IPS-NIHi11 (cell line): ENCODE measurements at regions not wholly inside any gene's neighbourhood (a gene's known extent, or its start where the extent isn't known, plus 50 kb on each side); places are given as distances from the start of the nearest gene placed in this dataset.
"Not testable (repeated sequence)": the region's sequence is repeated elsewhere in the genome, so short reads cannot be mapped to it uniquely, and the experiment has no call there.

ENCODE experiments used
- DNase-seq: peaks from one replicate; pipeline ENCODE4 v3.0.0; 2012; ENCODE audit warnings: mixed read lengths, low spot score

DNA sequence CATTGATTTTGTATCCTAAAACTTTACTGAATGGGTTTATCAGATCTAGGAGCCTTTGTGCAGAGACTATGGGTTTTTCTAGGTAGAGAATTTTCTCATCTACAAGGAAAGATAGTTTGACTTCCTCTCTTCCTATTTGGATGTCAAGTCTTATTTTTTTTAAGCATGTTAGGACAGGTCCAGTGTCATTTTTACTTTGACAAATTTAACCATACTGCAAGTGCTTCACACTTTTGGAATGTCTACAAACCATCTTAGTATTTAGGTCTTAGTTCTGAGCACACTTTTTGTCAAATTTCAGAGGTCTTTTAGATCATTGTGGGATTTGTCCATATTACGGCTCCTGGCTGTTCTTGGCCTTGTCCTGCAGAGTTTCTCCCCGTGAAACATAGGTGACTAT lies 715.2 kb upstream of the RAG2 start:
- no peak for DNase-seq

DNA sequence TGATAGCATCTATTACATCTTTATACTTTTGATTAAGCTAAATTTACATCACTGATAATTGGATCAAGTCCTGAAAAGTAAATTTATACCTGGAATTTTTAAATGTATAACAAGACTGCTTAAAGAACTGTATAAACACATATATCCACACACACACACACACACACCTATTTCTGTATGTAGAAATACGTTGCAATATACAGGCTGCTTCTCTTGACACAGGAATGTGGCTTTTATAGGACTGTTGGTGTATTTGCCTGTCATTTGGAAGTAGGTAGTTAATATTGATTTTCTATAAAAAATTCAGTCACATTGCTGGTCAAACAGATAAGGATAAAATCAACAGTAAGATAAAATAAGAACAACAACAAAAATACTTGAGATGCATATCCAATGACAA lies 708.5 kb upstream of the RAG2 start:
- no peak for DNase-seq

DNA sequence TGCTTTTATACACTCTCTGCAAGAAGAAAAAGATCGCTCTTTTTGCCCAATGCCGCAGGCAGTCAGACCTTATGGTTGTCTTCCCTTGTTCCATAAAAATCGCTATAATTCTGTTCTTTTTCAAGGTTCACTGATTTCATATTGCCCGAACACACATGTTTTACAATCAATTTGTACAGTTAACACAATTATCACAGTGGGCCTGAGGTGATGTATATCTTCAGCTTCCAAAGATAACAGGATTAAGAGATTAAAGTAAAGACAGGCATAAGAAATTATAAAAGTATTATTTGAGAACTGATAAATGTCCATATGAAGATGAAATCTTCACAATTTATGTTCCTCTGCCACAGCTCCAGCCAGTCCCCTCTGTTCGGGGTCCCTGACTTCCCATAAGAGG lies 703.4 kb upstream of the RAG2 start:
- DNase-seq, result not testable (repeated sequence)

DNA sequence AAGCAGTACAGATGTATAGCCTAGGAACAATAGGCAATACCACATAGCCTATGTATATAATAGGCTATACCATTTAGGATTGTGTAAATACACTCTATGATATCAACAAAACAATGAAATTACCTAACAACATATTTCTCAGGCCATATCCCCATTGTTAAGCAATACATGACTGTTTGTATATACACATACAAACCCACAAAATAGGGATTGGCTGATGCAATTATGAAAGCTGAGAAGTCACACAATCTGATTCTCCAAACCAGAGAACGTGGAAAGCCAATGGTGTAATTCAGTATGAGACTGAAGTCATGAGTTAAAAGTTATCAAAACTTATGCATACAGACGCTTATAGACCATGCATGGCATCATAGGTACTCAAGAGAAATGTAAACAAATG lies 700.1 kb upstream of the RAG2 start:
- no peak for DNase-seq

DNA sequence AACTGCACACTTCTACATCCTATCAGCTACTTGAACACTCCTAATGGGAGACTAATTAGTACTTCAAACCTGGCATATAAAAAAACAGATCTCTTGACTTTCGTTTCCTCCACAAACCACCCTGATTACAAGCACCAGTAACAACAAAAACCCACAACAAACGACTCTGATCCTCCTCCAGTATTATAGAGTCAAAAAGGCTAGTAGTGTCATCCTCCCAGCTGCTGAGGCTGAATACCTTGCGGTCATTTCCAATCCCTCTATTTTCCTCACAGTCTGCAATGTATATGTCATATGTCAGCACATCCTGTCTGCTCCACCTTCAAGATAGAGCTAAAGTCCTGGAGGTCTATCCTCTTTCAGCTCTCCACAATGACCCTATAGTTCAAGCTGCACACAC lies 688.9 kb upstream of the RAG2 start:
- no peak for DNase-seq

DNA sequence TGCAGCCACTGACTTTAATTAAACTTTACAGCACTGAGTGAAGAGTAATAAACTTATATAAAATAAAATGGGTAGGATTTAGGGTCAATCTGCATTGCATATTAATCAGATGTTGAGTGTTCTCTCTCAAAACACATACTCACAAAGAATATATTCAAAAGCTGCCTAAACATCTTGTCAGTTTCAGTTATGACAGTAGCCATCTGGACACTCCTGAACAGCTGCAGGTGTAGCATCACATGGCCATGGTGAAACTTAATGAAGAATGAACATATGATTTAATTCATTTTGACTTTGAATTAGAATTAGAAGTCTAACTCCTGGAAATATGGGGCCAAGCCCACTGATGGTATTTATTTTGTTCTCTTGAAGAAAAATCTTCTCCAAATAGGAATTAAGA lies 684.3 kb upstream of the RAG2 start:
- DNase-seq, result no peak

DNA sequence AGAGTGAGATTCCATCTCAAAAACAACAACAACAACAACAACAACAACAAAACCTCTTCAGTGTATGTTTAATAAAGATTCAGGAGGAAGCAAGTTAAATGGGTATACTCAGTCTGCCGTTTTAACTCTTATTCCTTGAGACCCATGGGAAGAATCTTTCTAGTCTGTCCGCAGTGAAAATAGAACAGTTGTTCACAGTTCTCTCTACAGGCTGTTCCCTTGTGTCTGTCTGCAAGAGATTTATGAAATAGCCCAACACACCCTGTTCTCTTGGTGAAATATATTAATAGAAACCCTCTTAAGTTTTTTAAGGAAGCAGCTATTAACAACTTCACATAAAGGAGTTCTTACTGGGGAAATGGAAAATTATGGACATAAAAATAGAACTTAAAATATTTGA lies 682.2 kb upstream of the RAG2 start:
- DNase-seq, result no peak

DNA sequence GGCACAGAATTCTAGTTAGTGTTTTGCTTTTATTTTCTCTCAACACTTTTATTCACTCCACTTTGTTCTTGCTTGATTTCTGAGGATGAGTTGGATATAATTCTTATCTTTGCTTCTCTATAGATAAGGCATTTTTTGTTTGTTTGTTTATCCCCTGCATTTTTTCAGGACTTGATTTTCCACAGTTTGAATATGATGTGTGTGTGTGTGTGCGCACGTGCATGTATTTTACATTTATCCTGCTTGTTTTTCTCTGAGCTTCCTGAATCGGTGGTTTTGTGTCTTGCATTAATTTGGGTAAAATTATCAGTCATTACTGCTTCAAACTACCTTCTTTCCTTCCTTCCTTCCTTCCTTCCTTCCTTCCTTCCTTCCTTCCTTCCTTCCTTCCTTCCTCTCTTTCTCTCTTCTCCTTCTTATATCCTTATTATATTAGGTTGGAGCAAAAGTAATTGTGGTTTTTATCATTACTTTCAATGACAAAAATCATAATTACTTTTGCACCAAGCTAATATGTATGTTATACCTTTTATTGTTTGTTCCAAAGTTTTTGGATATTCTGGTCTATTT lies 679.9 kb upstream of the RAG2 start:
- DNase-seq, result no peak

DNA sequence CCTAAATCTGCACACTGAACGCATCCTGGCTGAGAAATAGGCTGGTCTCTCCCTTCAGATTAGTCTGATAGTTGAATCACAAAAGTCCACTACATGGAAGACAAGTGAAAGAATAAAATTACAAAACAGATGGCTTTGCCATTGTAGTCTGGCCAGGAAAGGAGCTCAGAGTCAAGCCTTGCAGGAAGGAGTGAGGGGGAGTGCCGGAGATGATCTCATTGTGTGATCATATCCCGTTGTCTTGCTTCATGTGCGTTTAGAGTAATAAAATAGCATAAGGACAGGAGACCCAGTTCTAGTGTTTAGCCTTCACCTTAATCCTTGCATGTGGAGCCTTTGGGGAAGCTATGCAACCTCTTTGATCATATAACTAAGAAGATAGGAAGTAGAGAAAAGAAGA lies 666.7 kb upstream of the RAG2 start:
- DNase-seq, result no peak

DNA sequence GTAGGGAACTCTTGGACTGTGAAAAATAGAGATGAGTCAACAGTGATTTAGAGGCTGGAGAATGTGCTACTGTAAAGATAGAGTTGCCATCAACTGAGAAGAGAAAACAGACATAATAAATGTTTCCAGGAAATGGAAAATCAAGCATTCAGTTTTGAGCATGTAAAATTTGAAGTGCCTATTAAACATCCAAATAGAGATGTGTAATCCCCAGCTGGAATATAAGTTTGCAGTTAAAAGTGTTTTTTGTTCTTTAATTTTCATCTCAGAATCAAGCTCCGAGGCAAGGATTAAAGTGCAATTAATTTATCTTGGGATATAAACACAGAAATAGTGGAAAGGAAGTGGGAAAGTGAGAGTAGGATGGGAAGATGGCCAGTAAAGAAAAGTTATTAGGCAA lies 666.0 kb upstream of the RAG2 start:
- DNase-seq, result no peak

DNA sequence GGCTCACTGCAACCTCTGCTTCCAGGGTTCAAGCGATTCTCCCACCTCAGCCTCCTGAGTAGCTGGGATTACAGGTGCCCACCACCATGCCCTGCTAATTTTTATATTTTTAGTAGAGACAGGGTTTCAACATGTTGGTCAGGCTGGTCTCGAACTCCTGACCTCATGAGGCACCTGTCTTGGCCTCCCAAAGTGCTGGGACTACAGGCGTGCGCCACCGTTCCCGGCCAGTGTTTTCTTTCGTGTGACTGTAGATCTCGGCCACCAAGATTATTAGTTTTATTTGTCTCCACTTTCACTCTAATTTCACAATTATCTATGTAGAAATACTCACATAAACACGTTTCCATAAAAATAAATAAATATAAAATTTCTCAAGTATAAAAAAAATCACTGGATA lies 665.4 kb upstream of the RAG2 start:
- not testable (repeated sequence) for DNase-seq

DNA sequence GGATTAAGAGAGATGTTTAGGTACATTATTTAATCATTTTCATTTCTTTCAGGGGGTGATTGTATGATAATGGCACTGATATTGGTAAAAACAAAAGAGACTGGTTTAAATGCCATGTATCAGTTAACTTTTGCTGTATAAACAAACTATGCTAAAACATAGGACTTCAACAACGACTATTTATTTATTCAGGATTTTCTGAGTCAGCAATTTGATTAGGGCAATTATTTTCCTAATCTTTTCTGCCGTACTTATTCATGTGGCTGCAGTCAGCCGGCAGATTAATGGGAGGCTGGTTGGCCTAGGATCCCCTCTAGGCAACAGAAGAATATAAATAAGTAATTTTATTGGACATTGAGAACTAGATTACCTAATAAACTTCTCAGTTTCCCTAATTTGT lies 661.7 kb upstream of the RAG2 start:
- DNase-seq, result no peak

DNA sequence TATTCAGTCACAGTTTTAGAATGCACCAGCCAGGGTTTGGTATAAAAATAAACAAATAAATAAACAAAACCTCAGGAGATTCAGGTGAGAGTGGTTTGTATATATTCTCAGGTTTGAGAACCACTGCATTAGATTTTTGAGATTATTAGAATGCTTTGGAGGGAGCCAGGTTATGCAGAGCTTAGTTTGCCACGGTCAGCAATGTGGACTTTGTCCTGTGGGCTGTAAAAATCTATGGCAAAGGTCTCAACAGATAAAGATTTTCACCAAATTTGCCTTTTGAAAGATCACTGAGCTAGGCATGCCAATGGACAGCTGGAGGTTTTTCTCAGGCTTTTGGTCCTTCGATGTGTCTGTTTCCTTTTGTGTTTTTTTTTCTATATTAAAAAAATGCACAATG lies 650.1 kb upstream of the RAG2 start:
- no peak for DNase-seq

DNA sequence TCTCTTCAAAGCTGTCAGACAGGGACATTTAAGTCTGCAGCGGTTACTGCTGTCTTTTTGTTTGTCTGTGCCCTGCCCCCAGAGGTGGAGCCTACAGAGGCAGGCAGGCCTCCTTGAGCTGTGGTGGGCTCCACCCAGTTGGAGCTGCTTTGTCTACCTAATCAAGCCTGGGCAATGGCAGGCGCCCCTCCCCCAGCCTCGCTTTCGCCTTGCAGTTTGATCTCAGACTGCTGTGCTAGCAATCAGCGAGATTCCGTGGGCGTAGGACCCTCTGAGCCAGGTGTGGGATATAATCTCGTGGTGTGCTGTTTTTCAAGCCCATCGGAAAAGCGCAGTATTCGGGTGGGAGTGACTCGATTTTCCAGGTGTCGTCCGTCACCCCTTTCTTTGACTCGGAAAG lies 648.1 kb upstream of the RAG2 start:
- not testable (repeated sequence) for DNase-seq

DNA sequence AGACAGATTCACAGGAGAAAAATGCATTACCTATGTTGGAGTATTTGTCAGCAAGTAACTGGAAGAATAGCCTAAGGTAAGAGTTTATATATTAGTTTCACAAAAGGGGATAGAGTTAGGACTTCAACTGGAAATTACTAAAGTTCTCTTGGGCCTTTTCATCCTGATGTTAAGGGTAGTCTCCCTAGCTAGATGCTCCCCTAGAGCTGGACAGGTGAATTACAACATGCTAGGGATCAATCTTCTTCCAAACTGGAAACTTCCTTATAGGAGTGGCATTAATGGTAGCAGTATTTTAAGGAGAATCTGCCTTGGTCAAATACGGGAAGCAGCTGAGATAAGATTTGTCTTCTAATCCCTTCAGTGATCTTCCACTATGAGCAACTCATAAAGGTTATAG lies 632.8 kb upstream of the RAG2 start:
- peak; percentile 8 for DNase-seq

DNA sequence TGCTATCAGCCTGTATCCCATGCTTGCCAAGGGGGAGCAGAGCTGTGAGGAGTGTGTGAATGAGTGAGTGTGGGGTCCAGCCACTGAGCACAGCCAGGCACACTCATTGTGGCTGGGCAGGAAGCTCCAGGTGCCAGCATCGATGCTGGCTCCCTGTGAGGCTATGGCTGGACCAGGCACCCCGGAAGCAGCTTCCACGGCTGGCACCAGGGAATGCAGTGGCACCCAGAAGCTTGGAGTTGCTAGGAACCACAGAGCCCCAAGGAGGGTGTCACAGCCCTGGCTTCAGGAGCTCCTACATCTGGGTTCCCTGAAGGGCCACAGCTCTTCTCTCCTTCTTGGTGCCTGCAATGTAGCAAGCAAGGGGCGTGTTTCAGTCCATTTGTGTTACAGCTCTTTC lies 625.9 kb upstream of the RAG2 start:
- no peak for DNase-seq

DNA sequence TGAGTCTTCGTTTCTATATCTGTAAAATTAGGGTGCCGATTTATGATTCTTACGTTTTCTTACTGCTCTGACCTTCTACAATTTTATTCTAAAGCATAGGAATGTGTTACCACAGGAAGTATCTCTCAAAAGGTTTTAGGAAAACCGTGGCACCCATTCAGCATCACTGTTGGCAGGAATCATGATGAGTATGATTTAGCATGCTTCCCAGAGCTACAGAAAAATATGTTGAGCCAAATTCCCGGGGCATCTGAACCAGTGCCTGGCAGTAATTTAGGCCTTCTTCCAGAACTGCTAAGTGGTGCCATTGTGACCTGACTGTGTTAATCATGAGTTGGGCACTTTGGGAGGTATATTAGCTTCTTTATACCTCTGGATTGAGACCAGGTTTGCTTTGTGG lies 605.0 kb upstream of the RAG2 start:
- DNase-seq, result no peak

DNA sequence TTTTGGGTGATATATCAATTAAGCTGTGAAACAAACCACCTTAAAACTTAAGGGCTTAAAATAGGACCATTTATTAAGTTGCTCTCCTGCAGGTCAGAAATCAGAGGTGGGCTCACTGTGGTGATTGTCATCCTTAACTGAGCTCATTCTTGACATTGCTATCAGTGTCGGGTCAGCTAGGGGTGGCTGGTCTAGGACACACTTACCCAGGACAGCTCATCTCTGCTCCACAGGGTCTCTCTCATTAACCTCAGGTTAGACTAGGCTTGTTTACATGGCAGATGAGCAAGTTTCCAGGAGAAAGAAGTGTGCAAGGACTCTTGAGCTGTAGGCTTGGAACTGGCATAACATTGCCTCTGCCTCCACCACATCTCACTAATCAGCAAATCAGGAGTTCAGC lies 601.0 kb upstream of the RAG2 start:
- peak; percentile 7 for DNase-seq

DNA sequence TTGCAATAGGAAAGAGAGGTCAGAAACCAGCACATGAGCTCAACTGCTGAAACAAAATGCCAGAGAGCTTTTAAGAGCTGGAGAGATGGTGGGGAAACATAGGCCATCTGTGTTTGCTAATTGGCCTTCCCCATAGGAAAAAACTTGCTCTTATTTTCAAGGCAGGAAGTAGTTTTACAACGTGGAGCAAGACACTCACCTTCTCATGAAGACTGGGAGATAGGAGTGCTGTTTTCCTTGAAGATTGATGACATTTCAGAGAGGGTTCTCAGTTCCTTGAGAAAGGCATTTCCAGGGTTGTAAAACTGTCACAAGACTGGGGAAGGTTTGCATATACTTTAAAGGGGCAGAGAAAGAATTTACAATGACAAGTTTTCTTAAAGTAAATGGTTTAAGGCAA lies 586.3 kb upstream of the RAG2 start:
- no peak for DNase-seq

DNA sequence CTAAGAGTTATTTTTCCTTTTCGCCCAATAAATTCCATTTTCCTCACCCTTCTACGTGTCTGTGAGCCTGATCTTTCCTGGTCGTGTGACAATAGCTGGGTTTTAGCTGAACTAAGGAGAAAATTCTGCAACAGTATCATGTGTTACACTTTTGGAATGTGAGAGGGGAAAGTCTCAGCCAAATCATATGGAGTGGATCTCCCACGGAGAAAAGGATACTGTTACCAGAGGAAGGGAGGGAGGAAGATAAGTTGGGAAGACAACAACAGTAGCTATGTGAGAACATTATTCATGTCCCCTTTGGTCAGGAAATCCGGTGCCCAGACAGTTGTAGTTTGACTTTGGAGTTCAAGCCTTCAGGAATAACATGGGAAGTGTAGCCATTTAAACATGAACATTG lies 584.0 kb upstream of the RAG2 start:
- DNase-seq, result no peak

DNA sequence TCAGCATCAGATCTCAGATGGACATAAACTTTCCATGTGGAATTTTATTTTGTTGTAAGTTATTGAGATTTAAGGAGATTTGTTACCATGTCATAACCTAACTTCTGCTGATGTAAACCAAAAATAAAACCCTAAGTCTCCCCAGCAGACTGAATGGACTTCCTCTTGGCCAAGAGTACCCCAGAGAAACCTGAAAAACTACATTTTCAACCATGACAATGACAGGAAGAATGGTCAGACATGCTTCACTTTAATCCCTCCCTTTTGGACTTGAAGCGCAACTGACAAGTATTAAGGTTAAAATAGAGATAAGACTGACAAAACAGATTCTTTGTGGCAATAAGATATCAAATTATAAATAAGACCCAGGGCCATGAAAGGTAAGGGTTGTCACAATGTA lies 579.7 kb upstream of the RAG2 start:
- DNase-seq, result no peak

DNA sequence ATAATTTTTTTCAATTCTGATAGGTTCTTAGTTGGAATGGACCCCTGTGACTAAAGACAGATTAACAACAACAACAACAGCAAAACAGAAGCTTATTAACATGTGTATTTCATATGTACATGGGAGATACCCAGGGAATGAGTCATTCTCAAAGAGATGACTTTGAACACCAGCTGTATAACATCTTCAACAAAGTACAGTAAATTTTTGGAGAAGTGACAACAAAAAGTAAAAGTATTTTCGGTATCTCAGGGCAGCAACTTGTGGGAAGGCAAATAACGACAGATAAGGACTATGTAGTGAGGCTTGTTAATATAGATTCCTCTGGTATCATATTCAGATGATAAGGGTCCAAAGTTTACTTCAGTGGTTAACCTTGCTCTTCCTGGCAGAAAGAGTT lies 573.4 kb upstream of the RAG2 start:
- DNase-seq, result no peak

DNA sequence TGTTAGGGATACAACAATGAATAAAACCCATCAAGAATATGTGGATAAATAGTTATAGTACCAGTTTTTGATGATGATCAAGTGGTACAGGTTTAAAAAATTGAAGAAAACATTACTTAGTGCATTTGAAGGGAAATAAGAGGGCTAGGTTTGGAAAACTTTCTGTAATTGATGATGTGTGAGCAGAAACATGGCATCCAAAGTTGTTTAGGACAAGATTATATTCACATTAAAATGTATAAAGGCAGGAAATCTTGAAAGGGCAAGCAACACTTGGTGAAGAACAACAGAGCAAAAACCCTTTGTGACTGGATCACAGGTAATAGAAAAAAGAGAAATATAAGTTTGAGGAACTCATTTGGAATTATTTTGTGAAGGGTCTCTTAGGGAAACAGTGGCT lies 572.3 kb upstream of the RAG2 start:
- no peak for DNase-seq

DNA sequence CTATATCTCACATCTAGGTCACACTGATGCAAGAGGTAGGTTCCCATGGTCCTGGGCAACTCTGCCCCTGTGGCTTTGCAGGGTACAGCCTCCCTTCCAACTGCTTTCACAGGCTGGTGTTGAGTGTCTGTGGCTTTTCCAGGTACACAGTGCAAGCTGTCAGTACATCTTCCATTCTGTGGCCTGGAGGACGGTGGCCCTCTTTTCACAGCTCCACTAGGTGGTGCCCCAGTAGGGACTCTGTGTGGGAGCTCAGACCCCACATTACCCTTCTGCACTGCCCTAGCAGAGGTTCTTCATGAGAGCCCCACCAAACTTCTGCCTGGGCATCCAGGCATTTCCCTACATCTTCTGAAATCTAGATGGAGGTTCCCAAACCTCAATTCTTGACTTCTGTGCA lies 547.4 kb upstream of the RAG2 start:
- not testable (repeated sequence) for DNase-seq

DNA sequence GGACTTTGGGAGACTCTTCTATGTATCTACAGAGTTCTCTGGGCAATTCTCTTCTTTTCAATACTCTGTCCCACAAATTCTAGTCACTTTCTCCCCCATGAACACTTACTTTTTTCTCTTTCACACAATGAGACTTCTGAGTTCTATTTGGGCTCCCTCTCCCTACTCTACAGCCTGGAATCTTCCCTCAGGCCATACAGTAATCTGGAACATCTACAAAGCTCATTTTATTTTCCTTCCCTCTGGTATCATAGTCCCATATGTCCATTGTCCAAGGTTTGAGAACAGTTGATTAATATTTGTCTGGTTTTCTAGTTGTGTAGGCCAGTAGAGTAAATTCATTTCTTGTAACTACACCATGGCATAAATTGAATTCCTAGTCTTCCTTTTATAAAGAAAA lies 544.6 kb upstream of the RAG2 start:
- no peak for DNase-seq
